Endothelial cell of umbilical vein (primary cell): ENCODE measurements at regions not wholly inside any gene's neighbourhood (a gene's known extent, or its start where the extent isn't known, plus 50 kb on each side); places are given as distances from the start of the nearest gene placed in this dataset.

Experiments used
- BruUV-seq: library from RNA; stranded (reverse); fragments of 400-500 nt; replicated peaks from 2 replicates; lab custom pipeline; 2021; lab: Mats Ljungman, UMichigan
- CTCF ChIA-PET: fragments of 300-600, 350-600 bp; sonication (Branson Sonifier 250); formaldehyde crosslinking; loops from one replicate; lab custom pipeline; 2021; ENCODE audit warnings: antibody characterized with exemption, inconsistent platforms; lab: Charles Lee
- POLR2A ChIA-PET: fragments of 300-600, 350-600 bp; sonication (Branson Sonifier 250); formaldehyde crosslinking; loops from one replicate; lab custom pipeline; 2021; ENCODE audit warnings: antibody characterized with exemption, inconsistent platforms; lab: Charles Lee
- DNase-seq: peaks from one replicate; pipeline ENCODE4 v3.0.0-alpha.2; 2011; ENCODE audit warnings: low read depth, low spot score
- FAIRE-seq: peaks from 2 replicates; lab custom pipeline; 2011; peaks lifted over from hg19 to GRCh38; lab: Jason Lieb, UNC
- H2AFZ ChIP-seq: 2 replicates; pipeline ENCODE4 v1.6.0; 2012; ENCODE audit warnings: low read depth, low read length, control low read depth, inconsistent platforms
- H3K27ac ChIP-seq: 2 replicates; pipeline ENCODE4 v1.5.1; 2011; ENCODE audit warnings: low read depth, mild to moderate bottlenecking, control low read depth, low read length, moderate library complexity; ENCODE audit not compliant: insufficient read depth
- H3K27me3 ChIP-seq, 2 experiments: 2 replicates each; pipeline versions ENCODE4 v1.6.0 to v1.6.1; 2011; ENCODE audit warnings: low read length in 2 of 2, mixed read lengths in 1 of 2; ENCODE audit not compliant: control insufficient read depth in 2 of 2, insufficient read depth in 2 of 2
- H3K36me3 ChIP-seq, 2 experiments: 2 replicates in 1 of 2; 3 replicates in 1 of 2; pipeline ENCODE4 v1.5.1; 2011; ENCODE audit warnings: low read length in 2 of 2, mild to moderate bottlenecking in 1 of 2, moderate library complexity in 1 of 2; ENCODE audit not compliant: control insufficient read depth in 2 of 2, insufficient read depth in 2 of 2; ENCODE audit errors: extremely low read depth in 1 of 2
- H3K4me1 ChIP-seq: 3 replicates; pipeline ENCODE4 v1.5.1; 2011; ENCODE audit warnings: mild to moderate bottlenecking, low read length; ENCODE audit not compliant: control insufficient read depth, insufficient read depth; ENCODE audit errors: extremely low read depth
- H3K4me2 ChIP-seq: 2 replicates; pipeline ENCODE4 v1.6.1; 2011; ENCODE audit warnings: low read length, control low read depth, mixed read lengths; ENCODE audit not compliant: insufficient read depth
- H3K4me3 ChIP-seq, 3 experiments: fragments of 200-600 bp in 1 of 3; sonication (generic), shearing (Covaris generic) in 1 of 3; replicated peaks in 1 of 3; 2 replicates each; pipeline ENCODE4 v1.5.1; 2011 to 2016; ENCODE audit warnings: control low read depth in 3 of 3, low read length in 3 of 3, mild to moderate bottlenecking in 2 of 3, inconsistent platforms in 1 of 3, low read depth in 1 of 3, moderate library complexity in 1 of 3; ENCODE audit not compliant: insufficient read depth in 1 of 3
- H3K79me2 ChIP-seq: 2 replicates; pipeline ENCODE4 v1.6.0; 2012; ENCODE audit warnings: low read length, inconsistent platforms; ENCODE audit not compliant: control insufficient read depth, insufficient read depth
- H3K9ac ChIP-seq: replicated peaks from 2 replicates; pipeline ENCODE3; 2011; ENCODE audit warnings: low read length, control low read depth; ENCODE audit not compliant: insufficient read depth; ENCODE audit errors: extremely low read depth
- H3K9me1 ChIP-seq: replicated peaks from 3 replicates; pipeline ENCODE4 v1.6.0; 2011; ENCODE audit warnings: mild to moderate bottlenecking, low read length; ENCODE audit not compliant: control insufficient read depth, insufficient read depth; ENCODE audit errors: extremely low read depth
- H3K9me3 ChIP-seq: replicated peaks from 2 replicates; pipeline ENCODE4 v1.5.1; 2012; ENCODE audit warnings: low read length, inconsistent platforms; ENCODE audit not compliant: control insufficient read depth, insufficient read depth
- H4K20me1 ChIP-seq: replicated peaks from 2 replicates; pipeline ENCODE3; 2011; ENCODE audit warnings: mild to moderate bottlenecking, low read length; ENCODE audit not compliant: control insufficient read depth, insufficient read depth; ENCODE audit errors: extremely low read depth
- CTCF ChIP-seq, 2 donors: IDR thresholded peaks; 1 replicate in 1 of 2; 2 replicates in 1 of 2; pipeline ENCODE4 v1.5.1; 2011; ENCODE audit warnings: low read length in 2 of 2, mild to moderate bottlenecking in 2 of 2, moderate library complexity in 2 of 2, control low read depth in 1 of 2, inconsistent platforms in 1 of 2, low read depth in 1 of 2; ENCODE audit not compliant: insufficient read depth in 1 of 2; ENCODE audit errors: extremely low read depth in 1 of 2
- EZH2 ChIP-seq: IDR thresholded peaks from 2 replicates; pipeline ENCODE4 v1.6.1; 2012; ENCODE audit warnings: borderline replicate concordance, low read depth, mild to moderate bottlenecking, moderate library complexity, low read length, inconsistent platforms; ENCODE audit not compliant: severe bottlenecking
- FOS ChIP-seq: IDR thresholded peaks from 2 replicates; pipeline ENCODE4 v1.6.1; 2011; ENCODE audit warnings: mild to moderate bottlenecking, low read length, moderate library complexity, borderline replicate concordance; ENCODE audit not compliant: insufficient read depth
- GATA2 ChIP-seq: IDR thresholded peaks from 2 replicates; pipeline ENCODE4 v1.7.0; 2011; ENCODE audit warnings: low read depth, mild to moderate bottlenecking, moderate library complexity, mixed read lengths, low read length; ENCODE audit not compliant: insufficient read length, insufficient read depth
- JUN ChIP-seq: IDR thresholded peaks from 2 replicates; pipeline ENCODE4 v1.6.1; 2011; ENCODE audit warnings: borderline replicate concordance, low read depth; ENCODE audit not compliant: insufficient read length, insufficient read depth
- MAX ChIP-seq: IDR thresholded peaks from 2 replicates; pipeline ENCODE4 v1.6.1; 2011; ENCODE audit not compliant: insufficient read depth, insufficient read length
- MYC ChIP-seq: IDR thresholded peaks from one replicate; pipeline ENCODE4 v1.6.1; 2011; ENCODE audit warnings: mild to moderate bottlenecking, low read depth, low read length
- POLR2A ChIP-seq: IDR thresholded peaks from 2 replicates; pipeline ENCODE4 v1.6.1; 2012; ENCODE audit warnings: low read depth, mild to moderate bottlenecking, control low read depth, low read length
- POLR2AphosphoS5 ChIP-seq: IDR thresholded peaks from 2 replicates; pipeline ENCODE4 v1.6.1; 2012; ENCODE audit warnings: low read depth, mild to moderate bottlenecking, control low read depth, low read length, moderate library complexity; ENCODE audit not compliant: insufficient read depth
- dilution Hi-C: fragments of 300-500 bp; cut with MboI; formaldehyde crosslinking; loops from one replicate; pipeline ENCODE4 v1.15.0; 2019; ENCODE audit warnings: low sequenced_read_pairs; ENCODE audit not compliant: extremely low pct_ligation_motif_present
- intact Hi-C: fragments of 100-400 bp; cut with micrococcal nuclease; formaldehyde crosslinking; loops from one replicate; pipeline ENCODE4 v1.10.0; 2022

DNA sequence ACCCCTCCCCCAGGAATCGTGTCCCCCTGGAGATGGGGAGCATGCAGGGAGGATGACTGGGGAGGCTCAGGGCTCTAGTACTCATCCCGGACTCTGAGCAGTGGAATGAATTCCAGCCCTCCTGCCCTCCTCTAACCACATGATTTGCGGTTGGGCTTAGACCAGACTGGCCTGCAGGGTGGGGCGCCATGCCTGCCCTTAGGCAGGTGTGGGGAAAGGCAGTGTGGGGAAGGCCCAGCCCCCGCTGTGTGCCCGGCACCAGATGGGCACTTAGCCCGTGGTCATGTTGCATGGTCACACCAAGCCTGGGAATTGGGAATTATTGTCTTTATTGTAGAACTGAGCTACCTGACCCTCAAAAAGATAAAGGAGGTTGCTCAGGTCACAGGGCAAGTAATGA is 283.8 kb downstream of the TLE3 start:
- FAIRE-seq (no peak), DNase-seq (no peak)
- no peak for TF ChIP-seq FOS
- TF ChIP-seq MAX = no peak
- TF ChIP-seq GATA2 = no peak
- TF ChIP-seq MYC = no peak
- TF ChIP-seq POLR2AphosphoS5 = no peak
- no peak for TF ChIP-seq POLR2A
- TF ChIP-seq JUN = no peak
- no peak for TF ChIP-seq CTCF (IDR thresholded peaks at IDR 0.05; ENCODE audit: extremely low read depth in 1 of 2, insufficient read depth in 1 of 2, low read depth in 1 of 2, low read length in 2 of 2)
- TF ChIP-seq EZH2 = no peak
- dilution Hi-C loops (no loop called here), intact Hi-C loops (loop anchor here (5.0 kb wide), 1 partner anchor 52 kb away; no protein-coding TSS in a partner anchor)
- no peak overlapping the region for H3K4me3 ChIP-seq
- no peak overlapping the region for H3K4me2 ChIP-seq
- H3K79me2 ChIP-seq = no peaks in the 10 kb centered on the region
- H3K9me3 ChIP-seq = no peaks in the 10 kb centered on the region
- no peak overlapping the region for H2AFZ ChIP-seq
- no peaks in the 10 kb centered on the region for H3K36me3 ChIP-seq
- no peaks in the 10 kb centered on the region for H3K9me1 ChIP-seq
- BruUV-seq = no TSS peak
- no peaks in the 10 kb centered on the region for H4K20me1 ChIP-seq
- CTCF ChIA-PET = no interaction called here
- POLR2A ChIA-PET = no interaction called here
- no peak overlapping the region for H3K9ac ChIP-seq
- peaks cover 5 to 8% of the 10 kb centered on the region in 2 experiments for H3K27me3 ChIP-seq
- H3K4me1 ChIP-seq = no peaks in the 10 kb centered on the region
- no peak overlapping the region for H3K27ac ChIP-seq
